KMS-11 (cell line): ENCODE measurements at regions not wholly inside any gene's neighbourhood (a gene's known extent, or its start where the extent isn't known, plus 50 kb on each side); places are given as distances from the start of the nearest gene placed in this dataset.

Experiments used
- H2AFZ ChIP-seq: fragments of 200-600 bp; sonication (generic); 2 replicates; pipeline ENCODE4 v1.6.1; 2016; ENCODE audit warnings: antibody characterized with exemption, mixed run types, low read depth
- H3K27ac ChIP-seq: fragments of 200-600 bp; sonication (generic); 2 replicates; pipeline ENCODE4 v1.6.1; 2016; ENCODE audit warnings: mild to moderate bottlenecking, mixed run types
- H3K27me3 ChIP-seq: fragments of 200-600 bp; sonication (generic); 2 replicates; pipeline ENCODE4 v1.6.1; 2017; ENCODE audit warnings: mild to moderate bottlenecking, low read depth, mixed run types, moderate library complexity; ENCODE audit not compliant: insufficient read depth
- H3K36me3 ChIP-seq: fragments of 200-600 bp; sonication (generic); 2 replicates; pipeline ENCODE4 v1.6.1; 2017; ENCODE audit warnings: mild to moderate bottlenecking, mixed run types; ENCODE audit not compliant: insufficient read depth
- H3K4me1 ChIP-seq: fragments of 200-600 bp; sonication (generic); 2 replicates; pipeline ENCODE4 v1.6.1; 2016; ENCODE audit warnings: mild to moderate bottlenecking, low read depth, mixed run types; ENCODE audit not compliant: poor library complexity, severe bottlenecking
- H3K4me2 ChIP-seq: fragments of 200-600 bp; sonication (generic); 2 replicates; pipeline ENCODE4 v1.7.0; 2016; ENCODE audit warnings: mild to moderate bottlenecking, mixed run types
- H3K4me3 ChIP-seq: fragments of 200-600 bp; sonication (generic); IDR thresholded peaks from 2 replicates; pipeline ENCODE4 v1.6.1; 2017; ENCODE audit warnings: low read depth, low read length, mixed read lengths; ENCODE audit not compliant: insufficient read depth
- H3K79me2 ChIP-seq: fragments of 200-600 bp; sonication (generic); 2 replicates; pipeline ENCODE4 v1.6.1; 2016; ENCODE audit warnings: low read depth, mixed run types; ENCODE audit not compliant: insufficient read depth
- H3K9ac ChIP-seq: fragments of 200-600 bp; sonication (generic); 2 replicates; pipeline ENCODE4 v1.6.1; 2016; ENCODE audit warnings: mild to moderate bottlenecking, mixed run types
- H4K20me1 ChIP-seq: fragments of 200-600 bp; sonication (generic); 2 replicates; pipeline ENCODE4 v1.6.1; 2016; ENCODE audit warnings: mild to moderate bottlenecking, mixed run types; ENCODE audit not compliant: insufficient read depth
- CTCF ChIP-seq: fragments of 200-600 bp; sonication (generic); conservative IDR thresholded peaks from 2 replicates; pipeline ENCODE4 v1.6.1; 2017; ENCODE audit warnings: low read depth, mild to moderate bottlenecking, antibody characterized with exemption, low read length, moderate library complexity, mixed read lengths

GRCh38 chr5:158142156-158142555 lies 283.2 kb upstream of the CLINT1 start:
- H3K27me3 ChIP-seq: no peaks in the 10 kb centered on the region
- H3K79me2 ChIP-seq: no peaks in the 10 kb centered on the region
- no peak for TF ChIP-seq CTCF
- H3K4me3 ChIP-seq: no peak overlapping the region
- H2AFZ ChIP-seq: no peak overlapping the region
- H4K20me1 ChIP-seq: no peaks in the 10 kb centered on the region
- no peak overlapping the region for H3K27ac ChIP-seq
- H3K4me1 ChIP-seq: no peaks in the 10 kb centered on the region
- no peak overlapping the region for H3K9ac ChIP-seq
- no peaks in the 10 kb centered on the region for H3K36me3 ChIP-seq
- H3K4me2 ChIP-seq: no peak overlapping the region

- no peaks in the 10 kb centered on the region for H4K20me1 ChIP-seq
- TF ChIP-seq CTCF: no peak
- H3K4me1 ChIP-seq: no peaks in the 10 kb centered on the region
- no peak overlapping the region for H3K4me3 ChIP-seq
- H3K27ac ChIP-seq: no peak overlapping the region
- no peaks in the 10 kb centered on the region for H3K79me2 ChIP-seq
- no peaks in the 10 kb centered on the region for H3K36me3 ChIP-seq
- H3K9ac ChIP-seq: no peak overlapping the region
- no peak overlapping the region for H3K4me2 ChIP-seq
- no peaks in the 10 kb centered on the region for H3K27me3 ChIP-seq
- H2AFZ ChIP-seq: no peak overlapping the region
These were observed 281.3 kb upstream of the CLINT1 start for GRCh38 chr5:158140120-158140731.

GRCh38 chr5:158139161-158139560 lies 280.2 kb upstream of the CLINT1 start:
- no peak for TF ChIP-seq CTCF
- Histone ChIP-seq H4K20me1 (no peaks in the 10 kb centered on the region), H2AFZ (no peak overlapping the region), H3K79me2 (no peaks in the 10 kb centered on the region), H3K9ac (no peak overlapping the region), H3K36me3 (no peaks in the 10 kb centered on the region), H3K27me3 (no peaks in the 10 kb centered on the region), H3K27ac (no peak overlapping the region), H3K4me3 (no peak overlapping the region), H3K4me1 (no peaks in the 10 kb centered on the region), H3K4me2 (no peak overlapping the region)

GRCh38 chr5:158135682-158136179 lies 276.8 kb upstream of the CLINT1 start:
- TF ChIP-seq CTCF: no peak
- H3K36me3 ChIP-seq: no peaks in the 10 kb centered on the region
- no peak overlapping the region for H3K4me2 ChIP-seq
- H3K9ac ChIP-seq: no peak overlapping the region
- H3K4me1 ChIP-seq: no peaks in the 10 kb centered on the region
- no peak overlapping the region for H3K4me3 ChIP-seq
- H3K27me3 ChIP-seq: no peaks in the 10 kb centered on the region
- no peaks in the 10 kb centered on the region for H4K20me1 ChIP-seq
- no peak overlapping the region for H2AFZ ChIP-seq
- no peaks in the 10 kb centered on the region for H3K79me2 ChIP-seq
- no peak overlapping the region for H3K27ac ChIP-seq
